Fibroblast of lung (primary cell): ENCODE measurements at regions not wholly inside any gene's neighbourhood (a gene's known extent, or its start where the extent isn't known, plus 50 kb on each side); places are given as distances from the start of the nearest gene placed in this dataset.
A peak's percentile ranks its signal among the peaks of the same experiment; 100 is the strongest.

Experiments used
- DNase-seq, 2 donors: peaks; one replicate each; pipeline versions ENCODE4 v3.0.0 to v3.0.0-alpha.2; 2010; ENCODE audit warnings: low read depth in 2 of 2
- H2AFZ ChIP-seq: 2 replicates; pipeline ENCODE4 v1.5.1; 2012; ENCODE audit warnings: low read length, control low read depth, inconsistent platforms
- H3K27ac ChIP-seq: 2 replicates; pipeline ENCODE4 v1.5.1; 2011; ENCODE audit warnings: low read length, control low read depth; ENCODE audit not compliant: insufficient read depth
- H3K27me3 ChIP-seq: 2 replicates; pipeline ENCODE4 v1.5.1; 2011; ENCODE audit warnings: mild to moderate bottlenecking, low read length; ENCODE audit not compliant: control insufficient read depth, insufficient read depth
- H3K36me3 ChIP-seq: 2 replicates; pipeline ENCODE4 v1.5.1; 2011; ENCODE audit warnings: low read length; ENCODE audit not compliant: control insufficient read depth, insufficient read depth
- H3K4me1 ChIP-seq: 2 replicates; pipeline ENCODE4 v1.5.1; 2011; ENCODE audit warnings: low read length; ENCODE audit not compliant: control insufficient read depth, insufficient read depth; ENCODE audit errors: extremely low read depth
- H3K4me2 ChIP-seq: 2 replicates; pipeline ENCODE4 v1.5.1; 2011; ENCODE audit warnings: low read length, control low read depth; ENCODE audit not compliant: insufficient read depth; ENCODE audit errors: extremely low read depth
- H3K4me3 ChIP-seq, 4 experiments: fragments of 200-600 bp in 1 of 4; sonication (generic) in 1 of 4; replicated peaks in 1 of 4; 2 replicates each; pipeline ENCODE4 v1.5.1; 2011 to 2016; ENCODE audit warnings: low read length in 4 of 4, low read depth in 3 of 4, mild to moderate bottlenecking in 3 of 4, control low read depth in 2 of 4, inconsistent platforms in 1 of 4, mixed read lengths in 1 of 4; ENCODE audit not compliant: insufficient read depth in 1 of 4; ENCODE audit errors: control extremely low read depth in 1 of 4
- H3K79me2 ChIP-seq: 2 replicates; pipeline ENCODE4 v1.5.1; 2012; ENCODE audit warnings: mild to moderate bottlenecking, low read length, inconsistent platforms; ENCODE audit not compliant: control insufficient read depth, insufficient read depth
- H3K9ac ChIP-seq: 2 replicates; pipeline ENCODE4 v1.5.1; 2011; ENCODE audit warnings: mild to moderate bottlenecking, low read length, control low read depth; ENCODE audit not compliant: insufficient read depth
- H3K9me3 ChIP-seq: 2 replicates; pipeline ENCODE4 v1.5.1; 2012; ENCODE audit warnings: low read depth, low read length; ENCODE audit not compliant: control insufficient read depth, insufficient read depth
- H4K20me1 ChIP-seq: 2 replicates; pipeline ENCODE4 v1.5.1; 2011; ENCODE audit warnings: low read length; ENCODE audit not compliant: control insufficient read depth, insufficient read depth; ENCODE audit errors: extremely low read depth
- CTCF ChIP-seq, 2 donors: IDR thresholded peaks in 1 of 2; conservative IDR thresholded peaks in 1 of 2; 1 replicate in 1 of 2; 2 replicates in 1 of 2; pipeline ENCODE4 v1.5.1; 2011 to 2012; ENCODE audit warnings: low read length in 2 of 2, control low read depth in 1 of 2, inconsistent platforms in 1 of 2, low read depth in 1 of 2, mild to moderate bottlenecking in 1 of 2
- EZH2 ChIP-seq: IDR thresholded peaks from 2 replicates; pipeline ENCODE4 v1.5.1; 2012; ENCODE audit warnings: low read length, control low read depth, mild to moderate bottlenecking; ENCODE audit errors: missing control alignments

- no peak overlapping the region for H3K4me3 ChIP-seq
- H4K20me1 ChIP-seq, result no peaks in the 10 kb centered on the region
- H3K4me1 ChIP-seq, result no peaks in the 10 kb centered on the region
- no peak overlapping the region for H3K9ac ChIP-seq
- H3K9me3 ChIP-seq, result no peaks in the 10 kb centered on the region
- no peak overlapping the region for H2AFZ ChIP-seq
- peak in 1 of 2 donors; percentile 81 for DNase-seq
- no peaks in the 10 kb centered on the region for H3K79me2 ChIP-seq
- H3K27me3 ChIP-seq, result no peaks in the 10 kb centered on the region
- no peak overlapping the region for H3K4me2 ChIP-seq
- no peak overlapping the region for H3K27ac ChIP-seq
- H3K36me3 ChIP-seq, result no peaks in the 10 kb centered on the region
- TF ChIP-seq EZH2 (no peak), CTCF (conservative IDR thresholded peaks at IDR 0.05 in 1 of 2, IDR thresholded peaks at IDR 0.05 in 1 of 2; ENCODE audit: low read depth in 1 of 2, low read length in 2 of 2) (no peak)
Observed at GRCh38 chr13:64755961-64756360, 2474.2 kb downstream of the PCDH9 start.

GRCh38 chr13:64753233-64754000, 2476.7 kb downstream of the PCDH9 start:
- no peak overlapping the region for H3K4me3 ChIP-seq
- no peak overlapping the region for H3K4me2 ChIP-seq
- H3K36me3 ChIP-seq, result no peaks in the 10 kb centered on the region
- H4K20me1 ChIP-seq, result no peaks in the 10 kb centered on the region
- no peak overlapping the region for H2AFZ ChIP-seq
- no peaks in the 10 kb centered on the region for H3K79me2 ChIP-seq
- H3K27me3 ChIP-seq, result no peaks in the 10 kb centered on the region
- no peak for TF ChIP-seq CTCF (conservative IDR thresholded peaks at IDR 0.05 in 1 of 2, IDR thresholded peaks at IDR 0.05 in 1 of 2; ENCODE audit: low read depth in 1 of 2, low read length in 2 of 2)
- TF ChIP-seq EZH2, result no peak
- H3K4me1 ChIP-seq, result no peaks in the 10 kb centered on the region
- H3K9ac ChIP-seq, result no peak overlapping the region
- DNase-seq, result peak; percentile 12 to 44
- H3K27ac ChIP-seq, result no peak overlapping the region
- H3K9me3 ChIP-seq, result no peaks in the 10 kb centered on the region

- H2AFZ ChIP-seq, result no peak overlapping the region
- no peak for DNase-seq
- no peak overlapping the region for H3K9ac ChIP-seq
- no peak overlapping the region for H3K4me3 ChIP-seq
- no peaks in the 10 kb centered on the region for H3K27me3 ChIP-seq
- H4K20me1 ChIP-seq, result no peaks in the 10 kb centered on the region
- TF ChIP-seq EZH2 (no peak), CTCF (conservative IDR thresholded peaks at IDR 0.05 in 1 of 2, IDR thresholded peaks at IDR 0.05 in 1 of 2; ENCODE audit: low read depth in 1 of 2, low read length in 2 of 2) (no peak)
- no peaks in the 10 kb centered on the region for H3K79me2 ChIP-seq
- no peak overlapping the region for H3K4me2 ChIP-seq
- no peaks in the 10 kb centered on the region for H3K36me3 ChIP-seq
- no peak overlapping the region for H3K27ac ChIP-seq
- no peaks in the 10 kb centered on the region for H3K4me1 ChIP-seq
- no peaks in the 10 kb centered on the region for H3K9me3 ChIP-seq
Observed at GRCh38 chr13:64749301-64749700, 2480.8 kb downstream of the PCDH9 start.
